SK-N-SH treated with all-trans-retinoic acid at 6 μM for 48 hours (cell line): ENCODE measurements at regions not wholly inside any gene's neighbourhood (a gene's known extent, or its start where the extent isn't known, plus 50 kb on each side); places are given as distances from the start of the nearest gene placed in this dataset.

Experiments
- ATAC-seq: fragments of 200-7000 bp; cut with Tn5 transposase; 3 replicates; pipeline ENCODE4 v1.9.1; 2020; ENCODE audit warnings: mild to moderate bottlenecking, moderate library complexity
- ARNTL ChIP-seq: fragments of 450-650 bp; formaldehyde crosslinking; IDR thresholded peaks from 2 replicates; pipeline ENCODE4 v1.5.0; 2020; ENCODE audit warnings: low read depth, mild to moderate bottlenecking, moderate library complexity, borderline replicate concordance
- BACH2 ChIP-seq: fragments of 250-450 bp; sonication (Bioruptor Pico); IDR thresholded peaks from 2 replicates; pipeline ENCODE4 v1.9.0; 2021; ENCODE audit warnings: mild to moderate bottlenecking, borderline replicate concordance
- CREB5 ChIP-seq: fragments of 250-450 bp; sonication (Bioruptor Pico); IDR thresholded peaks from 2 replicates; pipeline ENCODE4 v1.5.1; 2020; ENCODE audit warnings: low read depth, mild to moderate bottlenecking, moderate library complexity
- ESRRG ChIP-seq: fragments of 250-450 bp; sonication (Bioruptor Pico); IDR thresholded peaks from 2 replicates; pipeline ENCODE4 v1.6.1; 2021; ENCODE audit warnings: mild to moderate bottlenecking
- GLIS3 ChIP-seq: fragments of 250-450 bp; sonication (Bioruptor Pico); IDR thresholded peaks from 2 replicates; pipeline ENCODE4 v1.5.0; 2020; ENCODE audit warnings: mild to moderate bottlenecking, moderate library complexity
- ISL1 ChIP-seq: fragments of 250-450 bp; sonication (Bioruptor Pico); IDR thresholded peaks from 2 replicates; pipeline ENCODE4 v2.1.2; 2022; ENCODE audit warnings: mild to moderate bottlenecking, moderate library complexity
- OSR1 ChIP-seq: fragments of 250-450 bp; sonication (Bioruptor Pico); IDR thresholded peaks from 2 replicates; pipeline ENCODE4 v1.8.0; 2022; ENCODE audit warnings: moderate library complexity, mild to moderate bottlenecking, inconsistent platforms
- PPARA ChIP-seq: fragments of 250-450 bp; sonication (Bioruptor Pico); IDR thresholded peaks from 2 replicates; pipeline ENCODE4 v1.5.0; 2020; ENCODE audit warnings: mild to moderate bottlenecking, borderline replicate concordance
- RARB ChIP-seq: fragments of 250-450 bp; sonication (Bioruptor Pico); IDR thresholded peaks from 2 replicates; pipeline ENCODE4 v1.8.0; 2021; ENCODE audit warnings: mild to moderate bottlenecking, moderate library complexity
- TCF4 ChIP-seq: fragments of 250-450 bp; sonication (Bioruptor Pico); IDR thresholded peaks from 2 replicates; pipeline ENCODE4 v1.8.0; 2021; ENCODE audit warnings: mild to moderate bottlenecking, moderate library complexity, borderline replicate concordance
- TOX ChIP-seq: fragments of 250-450 bp; sonication (Bioruptor Pico); IDR thresholded peaks from 2 replicates; pipeline ENCODE4 v1.8.0; 2021; ENCODE audit warnings: mild to moderate bottlenecking, moderate library complexity, borderline replicate concordance
- TSHZ2 ChIP-seq: fragments of 250-450 bp; sonication (Bioruptor Pico); IDR thresholded peaks from 2 replicates; pipeline ENCODE4 v1.5.0; 2020; ENCODE audit warnings: mild to moderate bottlenecking, moderate library complexity
- ZC3H10 ChIP-seq: fragments of 250-450 bp; sonication (Bioruptor Pico); IDR thresholded peaks from 2 replicates; pipeline ENCODE4 v1.5.1; 2021; ENCODE audit warnings: mild to moderate bottlenecking, moderate library complexity
- ZFP3 ChIP-seq: fragments of 250-450 bp; sonication (Bioruptor Pico); IDR thresholded peaks from 2 replicates; pipeline ENCODE4 v1.5.0; 2020; ENCODE audit warnings: mild to moderate bottlenecking, moderate library complexity
- ZFP30 ChIP-seq: fragments of 450-650 bp; formaldehyde crosslinking; IDR thresholded peaks from 2 replicates; pipeline ENCODE4 v1.5.0; 2022; ENCODE audit warnings: mild to moderate bottlenecking, moderate library complexity
- ZNF565 ChIP-seq: fragments of 450-650 bp; formaldehyde crosslinking; conservative IDR thresholded peaks from 2 replicates; pipeline ENCODE4 v1.5.0; 2020; ENCODE audit warnings: low read depth, mild to moderate bottlenecking, moderate library complexity
- ZNF70 ChIP-seq: fragments of 450-650 bp; formaldehyde crosslinking; IDR thresholded peaks from 2 replicates; pipeline ENCODE4 v1.5.0; 2020; ENCODE audit warnings: mild to moderate bottlenecking, moderate library complexity
- ZNF8 ChIP-seq: fragments of 450-650 bp; formaldehyde crosslinking; IDR thresholded peaks from 2 replicates; pipeline ENCODE4 v1.5.0; 2020; ENCODE audit warnings: mild to moderate bottlenecking, moderate library complexity
- TF ChIP-seq, protein P1 (sequence below): fragments of 250-450 bp; sonication (Bioruptor Pico); IDR thresholded peaks from 2 replicates; pipeline ENCODE4 v1.8.0; 2021; ENCODE audit warnings: low read depth, mild to moderate bottlenecking, moderate library complexity, borderline replicate concordance
- TF ChIP-seq, protein P2 (sequence below): fragments of 250-450 bp; sonication (Bioruptor Pico); IDR thresholded peaks from 2 replicates; pipeline ENCODE4 v1.5.1; 2021; ENCODE audit warnings: mild to moderate bottlenecking, moderate library complexity

GRCh38 chr10:5272065-5272803, 75.6 kb downstream of the AKR1C4 start:
- TF ChIP-seq ZNF565 (CRISPR knock-in tag) (no peak), ZFP30 (CRISPR knock-in tag) (no peak), ISL1 (CRISPR knock-in tag) (no peak), ZNF70 (CRISPR knock-in tag) (no peak)
- TF ChIP-seq, protein P1, sequence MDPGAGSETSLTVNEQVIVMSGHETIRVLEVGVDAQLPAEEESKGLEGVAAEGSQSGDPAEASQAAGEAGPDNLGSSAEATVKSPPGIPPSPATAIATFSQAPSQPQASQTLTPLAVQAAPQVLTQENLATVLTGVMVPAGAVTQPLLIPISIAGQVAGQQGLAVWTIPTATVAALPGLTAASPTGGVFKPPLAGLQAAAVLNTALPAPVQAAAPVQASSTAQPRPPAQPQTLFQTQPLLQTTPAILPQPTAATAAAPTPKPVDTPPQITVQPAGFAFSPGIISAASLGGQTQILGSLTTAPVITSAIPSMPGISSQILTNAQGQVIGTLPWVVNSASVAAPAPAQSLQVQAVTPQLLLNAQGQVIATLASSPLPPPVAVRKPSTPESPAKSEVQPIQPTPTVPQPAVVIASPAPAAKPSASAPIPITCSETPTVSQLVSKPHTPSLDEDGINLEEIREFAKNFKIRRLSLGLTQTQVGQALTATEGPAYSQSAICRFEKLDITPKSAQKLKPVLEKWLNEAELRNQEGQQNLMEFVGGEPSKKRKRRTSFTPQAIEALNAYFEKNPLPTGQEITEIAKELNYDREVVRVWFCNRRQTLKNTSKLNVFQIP (CRISPR knock-in tag), result no peak
- ATAC-seq, result no peak

DNA sequence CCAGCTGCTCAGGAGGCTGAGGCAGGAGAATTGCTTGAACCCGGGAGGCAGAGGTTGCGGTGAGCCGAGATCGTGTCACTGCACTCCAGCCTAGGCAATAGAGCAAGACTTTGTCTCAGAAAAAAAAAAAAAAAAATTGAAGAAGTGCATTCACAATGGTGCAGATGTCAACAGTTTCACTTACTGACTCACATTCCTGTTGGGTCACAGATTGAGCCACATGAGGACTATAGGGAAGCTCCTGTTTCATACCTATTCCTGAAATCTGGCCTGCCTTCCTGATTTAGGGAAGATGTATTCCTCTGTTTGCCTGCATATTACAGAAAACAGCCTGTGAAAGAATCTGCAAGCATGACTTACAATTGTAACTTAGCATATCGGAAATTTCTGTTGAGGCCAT, 78.2 kb downstream of the AKR1C4 start:
- TF ChIP-seq TCF4 (CRISPR knock-in tag) (no peak), CREB5 (CRISPR knock-in tag) (no peak), ZNF8 (CRISPR knock-in tag) (no peak), ARNTL (CRISPR knock-in tag) (no peak), TSHZ2 (CRISPR knock-in tag) (no peak), RARB (no peak), GLIS3 (no peak), ZNF70 (CRISPR knock-in tag) (no peak), ESRRG (CRISPR knock-in tag) (no peak), ZFP3 (CRISPR knock-in tag) (no peak), ZC3H10 (CRISPR knock-in tag) (no peak)
- TF ChIP-seq, protein P2, sequence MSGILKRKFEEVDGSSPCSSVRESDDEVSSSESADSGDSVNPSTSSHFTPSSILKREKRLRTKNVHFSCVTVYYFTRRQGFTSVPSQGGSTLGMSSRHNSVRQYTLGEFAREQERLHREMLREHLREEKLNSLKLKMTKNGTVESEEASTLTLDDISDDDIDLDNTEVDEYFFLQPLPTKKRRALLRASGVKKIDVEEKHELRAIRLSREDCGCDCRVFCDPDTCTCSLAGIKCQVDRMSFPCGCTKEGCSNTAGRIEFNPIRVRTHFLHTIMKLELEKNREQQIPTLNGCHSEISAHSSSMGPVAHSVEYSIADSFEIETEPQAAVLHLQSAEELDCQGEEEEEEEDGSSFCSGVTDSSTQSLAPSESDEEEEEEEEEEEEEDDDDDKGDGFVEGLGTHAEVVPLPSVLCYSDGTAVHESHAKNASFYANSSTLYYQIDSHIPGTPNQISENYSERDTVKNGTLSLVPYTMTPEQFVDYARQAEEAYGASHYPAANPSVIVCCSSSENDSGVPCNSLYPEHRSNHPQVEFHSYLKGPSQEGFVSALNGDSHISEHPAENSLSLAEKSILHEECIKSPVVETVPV (CRISPR knock-in tag), result no peak
- ATAC-seq, result no peak

GRCh38 chr10:5281356-5281755, 83.4 kb upstream of the UCN3 start:
- no peak for TF ChIP-seq ZNF70 (CRISPR knock-in tag)
- no peak for TF ChIP-seq RARB
- no peak for TF ChIP-seq CREB5 (CRISPR knock-in tag)
- TF ChIP-seq OSR1 (CRISPR knock-in tag), result no peak
- no peak for TF ChIP-seq BACH2
- TF ChIP-seq ARNTL (CRISPR knock-in tag), result no peak
- no peak for TF ChIP-seq GLIS3
- TF ChIP-seq PPARA (CRISPR knock-in tag), result no peak
- TF ChIP-seq TSHZ2 (CRISPR knock-in tag), result no peak
- no peak for TF ChIP-seq TOX
- TF ChIP-seq ZC3H10 (CRISPR knock-in tag), result no peak
- ATAC-seq, result no peak
